Left forelimb (tissue), 1 donor: ENCODE measurements at regions not wholly inside any gene's neighbourhood (a gene's known extent, or its start where the extent isn't known, plus 50 kb on each side); places are given as distances from the start of the nearest gene placed in this dataset.

Experiments
- DNase-seq: peaks from one replicate; pipeline ENCODE4 v3.0.0-alpha.2; 2018; ENCODE audit warnings: low spot score

GRCh38 chr2:58908501-58909154, 667.5 kb upstream of the FANCL start:
- no peak for DNase-seq

- no peak for DNase-seq
These were observed 666.5 kb upstream of the FANCL start for GRCh38 chr2:58907644-58908043.

GRCh38 chr2:58906081-58906645, 665.0 kb upstream of the FANCL start:
- no peak for DNase-seq

- DNase-seq, result no peak
These were observed 663.0 kb upstream of the FANCL start for GRCh38 chr2:58904095-58904494.

- no peak for DNase-seq
These were observed 662.3 kb upstream of the FANCL start for GRCh38 chr2:58903427-58903826.

- DNase-seq, result no peak
These were observed 659.3 kb upstream of the FANCL start for GRCh38 chr2:58900246-58901027.

- no peak for DNase-seq
These were observed 658.6 kb upstream of the FANCL start for GRCh38 chr2:58899692-58900091.

- no peak for DNase-seq
These were observed 655.5 kb upstream of the FANCL start for GRCh38 chr2:58896638-58897037.

- no peak for DNase-seq
These were observed 654.7 kb upstream of the FANCL start for GRCh38 chr2:58895857-58896256.

GRCh38 chr2:58893656-58894351, 652.7 kb upstream of the FANCL start:
- no peak for DNase-seq

GRCh38 chr2:58891828-58892377, 650.8 kb upstream of the FANCL start:
- DNase-seq, result no peak

- no peak for DNase-seq
These were observed 649.9 kb upstream of the FANCL start for GRCh38 chr2:58890865-58891525.

- no peak for DNase-seq
These were observed 644.9 kb upstream of the FANCL start for GRCh38 chr2:58886009-58886408.

- DNase-seq, result no peak
These were observed 638.7 kb upstream of the FANCL start for GRCh38 chr2:58879834-58880233.

GRCh38 chr2:58878778-58879177, 637.7 kb upstream of the FANCL start:
- DNase-seq, result no peak

- DNase-seq, result no peak
These were observed 635.0 kb upstream of the FANCL start for GRCh38 chr2:58876126-58876525.

- no peak for DNase-seq
These were observed 634.3 kb upstream of the FANCL start for GRCh38 chr2:58875436-58875835.

GRCh38 chr2:58871469-58872142, 630.5 kb upstream of the FANCL start:
- no peak for DNase-seq

GRCh38 chr2:58870704-58871103, 629.6 kb upstream of the FANCL start:
- no peak for DNase-seq

GRCh38 chr2:58866946-58867345, 625.8 kb upstream of the FANCL start:
- DNase-seq, result no peak

GRCh38 chr2:58866527-58866926, 625.4 kb upstream of the FANCL start:
- DNase-seq, result no peak
